Neural cell (in vitro differentiated cells): ENCODE measurements at regions not wholly inside any gene's neighbourhood (a gene's known extent, or its start where the extent isn't known, plus 50 kb on each side); places are given as distances from the start of the nearest gene placed in this dataset.

ENCODE experiments used
- H2AFZ ChIP-seq: fragments of 200-600, 300-800 bp; sonication (generic), shearing (Covaris generic); 2 replicates; pipeline ENCODE4 v1.6.0; 2014; ENCODE audit warnings: low read depth, mild to moderate bottlenecking, antibody characterized with exemption, low read length, moderate library complexity
- H3F3A ChIP-seq: fragments of 200-600 bp; shearing (Covaris generic); 2 replicates; pipeline ENCODE4 v1.6.1; 2016; ENCODE audit warnings: mild to moderate bottlenecking, moderate library complexity, mixed read lengths, antibody characterized with exemption, low read length; ENCODE audit not compliant: insufficient read depth, poor library complexity, severe bottlenecking
- H3K27ac ChIP-seq: fragments of 200-600, 300-800 bp; sonication (generic), shearing (Covaris generic); 2 replicates; pipeline ENCODE4 v1.5.1; 2014; ENCODE audit warnings: mild to moderate bottlenecking, low read length, moderate library complexity
- H3K27me3 ChIP-seq: fragments of 300-800, 200-600 bp; sonication (generic), shearing (Covaris generic); 2 replicates; pipeline ENCODE4 v1.6.0; 2014; ENCODE audit warnings: mild to moderate bottlenecking, low read depth, low read length, moderate library complexity; ENCODE audit not compliant: insufficient read depth
- H3K36me3 ChIP-seq: fragments of 300-800, 200-600 bp; sonication (generic), shearing (Covaris generic); 2 replicates; pipeline ENCODE4 v1.5.1; 2014; ENCODE audit warnings: mild to moderate bottlenecking, antibody characterized with exemption, low read length, moderate library complexity; ENCODE audit not compliant: insufficient read depth
- H3K4me2 ChIP-seq: fragments of 300-800, 200-600 bp; sonication (generic), shearing (Covaris generic); 2 replicates; pipeline ENCODE4 v1.6.0; 2014; ENCODE audit warnings: mild to moderate bottlenecking, low read length
- H3K4me3 ChIP-seq: fragments of 300-800, 200-600 bp; sonication (generic), shearing (Covaris generic); 2 replicates; pipeline ENCODE4 v1.5.1; 2014; ENCODE audit warnings: mild to moderate bottlenecking, low read length, moderate library complexity
- H3K79me2 ChIP-seq: fragments of 200-600 bp; shearing (Covaris generic); replicated peaks from 2 replicates; pipeline ENCODE4 v1.6.0; 2014; ENCODE audit warnings: mild to moderate bottlenecking, low read length, moderate library complexity; ENCODE audit not compliant: insufficient read depth
- H3K9ac ChIP-seq: fragments of 300-800, 200-600 bp; sonication (generic), shearing (Covaris generic); 2 replicates; pipeline ENCODE4 v1.6.1; 2016; ENCODE audit warnings: mild to moderate bottlenecking, low read length, mixed read lengths
- H3K9me2 ChIP-seq: fragments of 200-600 bp; shearing (Covaris generic); 2 replicates; pipeline ENCODE4 v1.6.1; 2016; ENCODE audit warnings: mild to moderate bottlenecking, low read length, mixed read lengths; ENCODE audit not compliant: insufficient read depth
- H3K9me3 ChIP-seq: fragments of 200-600, 300-800 bp; sonication (generic), shearing (Covaris generic); 2 replicates; pipeline ENCODE4 v1.6.1; 2016; ENCODE audit warnings: mild to moderate bottlenecking, mixed run types, low read length, moderate library complexity, mixed read lengths
- H4K20me1 ChIP-seq: fragments of 200-600 bp; shearing (Covaris generic); 2 replicates; pipeline ENCODE4 v1.6.1; 2016; ENCODE audit warnings: mild to moderate bottlenecking, mixed run types; ENCODE audit not compliant: insufficient read depth
- EP300 ChIP-seq: fragments of 450-650 bp; conservative IDR thresholded peaks from 2 replicates; pipeline ENCODE4 v1.6.1; 2014; ENCODE audit warnings: antibody characterized with exemption, mild to moderate bottlenecking, moderate library complexity; ENCODE audit not compliant: poor library complexity, severe bottlenecking
- EZH2 ChIP-seq: fragments of 200-600, 300-800 bp; shearing (Covaris generic), sonication (generic); IDR thresholded peaks from 2 replicates; pipeline ENCODE4 v1.6.1; 2014; ENCODE audit warnings: antibody characterized with exemption, low read length, borderline replicate concordance, mild to moderate bottlenecking; ENCODE audit not compliant: insufficient read depth, poor library complexity, severe bottlenecking
- MXI1 ChIP-seq: fragments of 450-650 bp; conservative IDR thresholded peaks from 2 replicates; pipeline ENCODE4 v1.6.1; 2014; ENCODE audit warnings: antibody characterized with exemption, mild to moderate bottlenecking; ENCODE audit not compliant: poor library complexity, severe bottlenecking
- POLR2AphosphoS5 ChIP-seq: IDR thresholded peaks from 2 replicates; pipeline ENCODE4 v1.6.1; 2012
- RAD21 ChIP-seq: fragments of 450-650 bp; conservative IDR thresholded peaks from 2 replicates; pipeline ENCODE4 v1.6.1; 2014; ENCODE audit warnings: antibody characterized with exemption, mild to moderate bottlenecking, moderate library complexity
- SMC3 ChIP-seq: fragments of 450-650 bp; conservative IDR thresholded peaks from 2 replicates; pipeline ENCODE4 v1.6.1; 2014; ENCODE audit warnings: antibody characterized with exemption, mild to moderate bottlenecking, moderate library complexity; ENCODE audit not compliant: poor library complexity
- TAF1 ChIP-seq: IDR thresholded peaks from 2 replicates; pipeline ENCODE4 v1.6.1; 2012; ENCODE audit warnings: low read depth
- TF ChIP-seq, protein P1 (sequence below): IDR thresholded peaks from 2 replicates; pipeline ENCODE4 v1.6.1; 2012; ENCODE audit warnings: borderline replicate concordance
- TF ChIP-seq, protein P2 (sequence below): fragments of 450-650 bp; IDR thresholded peaks from 2 replicates; pipeline ENCODE4 v1.5.1; 2014; ENCODE audit warnings: antibody characterized with exemption, mild to moderate bottlenecking, moderate library complexity; ENCODE audit not compliant: poor library complexity, severe bottlenecking

DNA sequence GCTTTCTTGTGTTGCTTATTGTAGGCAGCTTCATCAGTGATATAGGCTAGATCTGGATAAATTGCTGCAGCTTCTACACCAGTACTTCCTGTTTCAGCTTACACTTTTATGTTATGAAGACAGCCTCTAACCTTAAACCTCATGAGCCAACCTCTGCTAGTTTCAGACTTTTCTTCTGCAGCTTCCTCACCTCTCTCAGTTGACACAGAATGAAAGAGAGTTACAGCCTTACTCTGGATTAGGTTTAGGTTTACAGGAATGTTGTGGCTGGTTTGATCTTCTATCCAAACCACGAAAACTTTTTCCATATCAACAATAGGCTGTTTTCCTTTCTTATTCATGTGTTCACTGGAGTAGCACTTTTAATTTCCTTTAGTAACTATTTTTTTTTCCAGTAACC is 76.9 kb upstream of the RNPC3 start:
- TF ChIP-seq, protein P1, sequence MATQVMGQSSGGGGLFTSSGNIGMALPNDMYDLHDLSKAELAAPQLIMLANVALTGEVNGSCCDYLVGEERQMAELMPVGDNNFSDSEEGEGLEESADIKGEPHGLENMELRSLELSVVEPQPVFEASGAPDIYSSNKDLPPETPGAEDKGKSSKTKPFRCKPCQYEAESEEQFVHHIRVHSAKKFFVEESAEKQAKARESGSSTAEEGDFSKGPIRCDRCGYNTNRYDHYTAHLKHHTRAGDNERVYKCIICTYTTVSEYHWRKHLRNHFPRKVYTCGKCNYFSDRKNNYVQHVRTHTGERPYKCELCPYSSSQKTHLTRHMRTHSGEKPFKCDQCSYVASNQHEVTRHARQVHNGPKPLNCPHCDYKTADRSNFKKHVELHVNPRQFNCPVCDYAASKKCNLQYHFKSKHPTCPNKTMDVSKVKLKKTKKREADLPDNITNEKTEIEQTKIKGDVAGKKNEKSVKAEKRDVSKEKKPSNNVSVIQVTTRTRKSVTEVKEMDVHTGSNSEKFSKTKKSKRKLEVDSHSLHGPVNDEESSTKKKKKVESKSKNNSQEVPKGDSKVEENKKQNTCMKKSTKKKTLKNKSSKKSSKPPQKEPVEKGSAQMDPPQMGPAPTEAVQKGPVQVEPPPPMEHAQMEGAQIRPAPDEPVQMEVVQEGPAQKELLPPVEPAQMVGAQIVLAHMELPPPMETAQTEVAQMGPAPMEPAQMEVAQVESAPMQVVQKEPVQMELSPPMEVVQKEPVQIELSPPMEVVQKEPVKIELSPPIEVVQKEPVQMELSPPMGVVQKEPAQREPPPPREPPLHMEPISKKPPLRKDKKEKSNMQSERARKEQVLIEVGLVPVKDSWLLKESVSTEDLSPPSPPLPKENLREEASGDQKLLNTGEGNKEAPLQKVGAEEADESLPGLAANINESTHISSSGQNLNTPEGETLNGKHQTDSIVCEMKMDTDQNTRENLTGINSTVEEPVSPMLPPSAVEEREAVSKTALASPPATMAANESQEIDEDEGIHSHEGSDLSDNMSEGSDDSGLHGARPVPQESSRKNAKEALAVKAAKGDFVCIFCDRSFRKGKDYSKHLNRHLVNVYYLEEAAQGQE, result no peak
- TF ChIP-seq, protein P2, sequence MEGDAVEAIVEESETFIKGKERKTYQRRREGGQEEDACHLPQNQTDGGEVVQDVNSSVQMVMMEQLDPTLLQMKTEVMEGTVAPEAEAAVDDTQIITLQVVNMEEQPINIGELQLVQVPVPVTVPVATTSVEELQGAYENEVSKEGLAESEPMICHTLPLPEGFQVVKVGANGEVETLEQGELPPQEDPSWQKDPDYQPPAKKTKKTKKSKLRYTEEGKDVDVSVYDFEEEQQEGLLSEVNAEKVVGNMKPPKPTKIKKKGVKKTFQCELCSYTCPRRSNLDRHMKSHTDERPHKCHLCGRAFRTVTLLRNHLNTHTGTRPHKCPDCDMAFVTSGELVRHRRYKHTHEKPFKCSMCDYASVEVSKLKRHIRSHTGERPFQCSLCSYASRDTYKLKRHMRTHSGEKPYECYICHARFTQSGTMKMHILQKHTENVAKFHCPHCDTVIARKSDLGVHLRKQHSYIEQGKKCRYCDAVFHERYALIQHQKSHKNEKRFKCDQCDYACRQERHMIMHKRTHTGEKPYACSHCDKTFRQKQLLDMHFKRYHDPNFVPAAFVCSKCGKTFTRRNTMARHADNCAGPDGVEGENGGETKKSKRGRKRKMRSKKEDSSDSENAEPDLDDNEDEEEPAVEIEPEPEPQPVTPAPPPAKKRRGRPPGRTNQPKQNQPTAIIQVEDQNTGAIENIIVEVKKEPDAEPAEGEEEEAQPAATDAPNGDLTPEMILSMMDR, result no peak
- no peak for TF ChIP-seq MXI1
- H3K36me3 ChIP-seq, result no peaks in the 10 kb centered on the region
- H2AFZ ChIP-seq, result no peak overlapping the region
- H3K4me2 ChIP-seq, result no peak overlapping the region
- no peaks in the 10 kb centered on the region for H3K79me2 ChIP-seq
- H4K20me1 ChIP-seq, result no peaks in the 10 kb centered on the region
- no peak overlapping the region for H3K4me3 ChIP-seq
- no peaks in the 10 kb centered on the region for H3K9me3 ChIP-seq
- no peaks in the 10 kb centered on the region for H3F3A ChIP-seq
- no peak overlapping the region for H3K9ac ChIP-seq
- no peak overlapping the region for H3K27ac ChIP-seq
- no peaks in the 10 kb centered on the region for H3K9me2 ChIP-seq
- H3K27me3 ChIP-seq, result no peaks in the 10 kb centered on the region

DNA sequence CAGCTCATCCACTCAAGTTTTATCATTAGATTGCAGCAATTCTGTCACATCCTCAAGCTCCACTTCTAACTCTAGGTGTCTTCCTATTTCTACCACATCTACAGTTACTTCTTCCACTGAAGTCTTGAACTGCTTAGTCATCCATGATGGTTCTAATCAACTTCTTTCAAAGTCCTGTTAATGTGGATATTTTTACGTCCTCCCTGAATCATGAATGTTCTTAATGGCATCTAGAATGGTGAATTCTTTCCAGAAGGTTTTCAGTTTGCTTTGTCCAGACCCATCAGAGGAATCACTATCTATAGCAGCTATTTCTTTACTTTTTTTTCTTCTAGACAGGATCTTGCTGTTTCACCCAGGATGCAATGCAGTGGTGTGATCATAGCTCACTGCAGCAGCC is 78.0 kb upstream of the RNPC3 start:
- Histone ChIP-seq H3K27ac (no peak overlapping the region), H3F3A (no peaks in the 10 kb centered on the region), H3K9me3 (no peaks in the 10 kb centered on the region), H4K20me1 (no peaks in the 10 kb centered on the region), H3K9me2 (no peaks in the 10 kb centered on the region), H3K4me3 (no peak overlapping the region), H2AFZ (no peak overlapping the region), H3K9ac (no peak overlapping the region), H3K79me2 (no peaks in the 10 kb centered on the region), H3K27me3 (no peaks in the 10 kb centered on the region), H3K36me3 (no peaks in the 10 kb centered on the region), H3K4me2 (no peak overlapping the region)
- TF ChIP-seq, protein P1, result no peak
- TF ChIP-seq EP300 (no peak), MXI1 (no peak), RAD21 (no peak), EZH2 (no peak), POLR2AphosphoS5 (no peak), SMC3 (no peak), TAF1 (no peak)
- TF ChIP-seq, protein P2, result no peak
